SHP77 (cell line): ENCODE measurements at regions not wholly inside any gene's neighbourhood (a gene's known extent, or its start where the extent isn't known, plus 50 kb on each side); places are given as distances from the start of the nearest gene placed in this dataset.
A peak's percentile ranks its signal among the peaks of the same experiment; 100 is the strongest.
"Not testable (repeated sequence)": the region's sequence is repeated elsewhere in the genome, so short reads cannot be mapped to it uniquely, and the experiment has no call there.

Experiments
- DNase-seq, 2 experiments: peaks; one replicate each; lab custom pipeline; 2025; lab: John Stamatoyannopoulos, UW

DNA sequence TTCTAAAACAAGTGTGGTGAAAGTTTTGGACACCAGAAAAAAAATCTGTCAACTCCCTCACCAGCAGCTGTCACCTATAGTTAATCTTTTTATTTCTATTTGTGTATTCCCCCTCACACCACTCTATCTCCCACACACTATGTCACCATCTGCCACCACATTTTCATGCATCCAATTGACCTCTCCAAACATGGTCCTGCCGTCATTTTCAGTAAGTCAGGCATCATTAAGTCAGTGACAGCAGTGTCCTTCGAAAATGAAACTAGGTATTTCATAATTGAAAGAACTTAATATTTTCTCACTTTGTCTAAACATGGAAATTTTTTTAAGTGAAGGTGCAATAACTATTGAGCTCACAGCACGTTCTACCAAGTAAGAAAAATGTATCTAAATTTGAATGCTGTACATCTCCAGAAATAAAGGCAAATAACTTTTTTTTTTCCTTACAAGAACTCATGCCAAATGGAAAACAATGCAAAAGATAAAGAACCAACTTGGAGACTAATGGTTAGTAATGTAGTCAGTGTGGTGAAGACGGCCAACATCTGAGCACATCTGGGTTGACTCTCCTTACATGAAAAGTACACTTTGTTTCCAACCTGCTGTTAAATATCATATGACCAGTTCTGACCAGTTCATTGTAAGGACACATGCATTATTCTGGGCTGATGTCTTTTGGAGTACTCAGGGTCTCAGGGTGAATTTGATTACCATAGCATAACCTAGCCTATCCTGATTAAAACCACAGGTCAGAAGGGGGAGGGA lies 623.3 kb upstream of the MANEA start:
- peak; percentile 48 to 50 for DNase-seq

DNA sequence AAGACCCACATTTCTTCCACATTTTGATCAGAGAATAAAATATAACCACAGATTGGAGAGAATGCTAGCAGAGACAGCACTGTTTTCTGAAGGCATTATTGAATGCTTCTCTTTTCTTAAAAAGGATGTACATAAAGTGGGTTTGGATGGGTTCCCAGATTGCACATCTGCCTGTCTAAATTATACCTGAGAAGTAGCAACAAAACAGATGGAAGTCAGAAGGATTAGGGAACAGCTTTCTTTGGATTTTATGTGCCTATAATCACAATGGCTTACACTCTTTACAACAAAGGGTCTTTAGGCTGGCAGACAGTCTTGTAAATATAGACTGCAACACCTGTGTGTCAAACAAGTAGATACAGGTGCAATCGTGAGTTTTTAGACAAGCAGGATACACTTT lies 622.2 kb upstream of the MANEA start:
- DNase-seq = peak; percentile 35 to 47

DNA sequence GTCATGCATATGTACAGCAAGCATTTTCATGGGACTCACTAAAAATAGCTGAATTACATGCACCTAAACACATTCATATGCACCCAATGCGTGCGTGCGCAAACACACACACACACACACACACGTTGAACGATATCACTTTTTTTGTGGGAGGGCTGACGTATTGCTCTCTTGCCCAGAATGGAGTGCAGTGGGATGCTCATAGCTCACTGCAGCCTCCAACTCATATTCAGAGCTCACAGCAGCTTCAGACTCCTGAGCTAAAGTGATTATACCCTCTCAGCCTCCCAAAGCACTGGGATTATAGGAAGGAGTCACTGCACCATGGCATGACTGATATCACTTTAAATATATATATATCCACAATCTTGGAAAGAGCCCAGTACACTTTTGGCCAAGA lies 620.4 kb upstream of the MANEA start:
- DNase-seq = peak; percentile 36 to 40

DNA sequence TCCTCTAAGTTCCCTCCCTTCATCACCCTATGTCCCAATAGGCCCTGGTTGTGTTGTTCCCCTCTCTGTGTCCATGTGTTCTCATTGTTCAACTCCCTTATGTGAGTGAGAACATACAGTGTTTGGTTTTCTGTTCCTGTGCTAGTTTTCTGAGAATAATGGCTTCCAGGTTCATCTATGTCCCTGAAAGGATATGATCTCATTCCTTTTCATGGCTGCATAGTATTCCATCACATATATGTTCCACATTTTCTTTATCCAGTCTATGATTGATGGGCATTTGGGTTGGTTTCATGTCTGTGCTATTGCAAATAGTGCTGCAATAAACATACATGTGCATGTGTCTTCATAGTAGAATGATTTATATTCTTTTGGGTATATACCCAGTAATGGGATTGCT lies 612.6 kb upstream of the MANEA start:
- DNase-seq = not testable (repeated sequence)

DNA sequence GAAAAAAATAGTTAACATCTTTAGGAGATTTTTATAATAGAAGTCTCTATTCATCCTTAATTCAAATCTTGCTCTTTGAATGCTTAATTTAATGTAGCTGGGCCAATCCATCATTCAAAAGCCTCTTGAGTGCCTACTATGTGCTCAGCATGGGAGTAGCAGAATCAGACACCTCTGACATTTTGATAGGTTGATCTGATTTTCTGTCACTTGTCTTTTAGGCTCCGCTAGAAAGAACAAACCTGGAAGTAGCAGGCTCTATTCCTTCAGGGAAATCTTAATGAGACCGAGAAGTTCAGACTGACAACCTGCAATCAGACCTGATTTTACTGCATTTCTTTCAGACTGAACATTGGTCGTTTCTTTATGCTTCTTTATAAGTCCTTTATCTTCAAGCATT lies 588.6 kb upstream of the MANEA start:
- no peak for DNase-seq

DNA sequence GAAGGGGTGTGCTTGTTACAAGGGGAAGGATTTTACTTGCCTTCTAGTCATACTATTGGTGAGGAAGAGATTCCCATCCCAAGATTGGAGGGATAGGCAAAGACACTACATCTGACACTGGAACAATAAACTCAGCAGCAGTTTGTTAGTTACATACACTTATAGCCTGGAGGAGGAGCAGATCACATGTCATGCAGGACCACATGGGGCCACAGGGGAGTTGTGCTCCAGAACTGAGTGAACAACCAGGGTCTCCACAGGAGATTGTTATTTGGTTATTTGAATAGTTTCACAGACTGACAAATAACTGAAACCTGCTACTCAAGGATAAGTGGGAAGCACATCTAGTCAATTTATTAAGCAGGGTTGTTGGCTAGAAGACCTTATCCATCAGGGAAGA lies 559.4 kb upstream of the MANEA start:
- DNase-seq = no peak
